GM23248 (cell line): ENCODE measurements at regions not wholly inside any gene's neighbourhood (a gene's known extent, or its start where the extent isn't known, plus 50 kb on each side); places are given as distances from the start of the nearest gene placed in this dataset.

Experiments
- DNase-seq: peaks from one replicate; pipeline ENCODE4 v3.0.0-alpha.2; 2015
- H2AFZ ChIP-seq: fragments of 200-600 bp; sonication (generic); 2 replicates; pipeline ENCODE4 v1.6.1; 2016; ENCODE audit warnings: antibody characterized with exemption
- H3F3A ChIP-seq: fragments of 200-600 bp; sonication (generic); 2 replicates; pipeline ENCODE4 v1.6.1; 2016; ENCODE audit warnings: mild to moderate bottlenecking, antibody characterized with exemption, mixed run types; ENCODE audit not compliant: insufficient read depth
- H3K27ac ChIP-seq: fragments of 200-600 bp; sonication (generic); 2 replicates; pipeline ENCODE4 v1.5.1; 2016; ENCODE audit warnings: mild to moderate bottlenecking
- H3K27me3 ChIP-seq: fragments of 200-600 bp; sonication (generic); replicated peaks from 2 replicates; pipeline ENCODE4 v1.6.1; 2016; ENCODE audit warnings: mild to moderate bottlenecking; ENCODE audit not compliant: insufficient read depth
- H3K36me3 ChIP-seq: fragments of 200-600 bp; sonication (generic); 2 replicates; pipeline ENCODE4 v1.6.1; 2016; ENCODE audit warnings: low read depth, mild to moderate bottlenecking
- H3K4me1 ChIP-seq: fragments of 200-600 bp; sonication (generic); 2 replicates; pipeline ENCODE4 v1.6.1; 2016; ENCODE audit warnings: mild to moderate bottlenecking; ENCODE audit not compliant: insufficient read depth
- H3K4me2 ChIP-seq: fragments of 200-600 bp; sonication (generic); one replicate; pipeline ENCODE4 v1.6.1; 2016; ENCODE audit warnings: mild to moderate bottlenecking; ENCODE audit not compliant: unreplicated experiment
- H3K4me3 ChIP-seq: fragments of 200-600 bp; sonication (generic); 2 replicates; pipeline ENCODE4 v1.5.1; 2016; ENCODE audit warnings: mild to moderate bottlenecking
- H3K79me2 ChIP-seq: fragments of 200-600 bp; sonication (generic); 2 replicates; pipeline ENCODE4 v1.6.1; 2016; ENCODE audit warnings: mild to moderate bottlenecking; ENCODE audit not compliant: insufficient read depth
- H3K9ac ChIP-seq: fragments of 200-600 bp; sonication (generic); 2 replicates; pipeline ENCODE4 v1.6.1; 2016; ENCODE audit warnings: mild to moderate bottlenecking
- H3K9me2 ChIP-seq: fragments of 200-600 bp; sonication (generic); 2 replicates; pipeline ENCODE4 v1.6.1; 2016; ENCODE audit warnings: mixed run types, mild to moderate bottlenecking, moderate library complexity; ENCODE audit not compliant: insufficient read depth
- H3K9me3 ChIP-seq: fragments of 200-600 bp; sonication (generic); one replicate; pipeline ENCODE4 v1.6.1; 2017; ENCODE audit warnings: low read depth
- H4K20me1 ChIP-seq: fragments of 200-600 bp; sonication (generic); 2 replicates; pipeline ENCODE4 v1.6.0; 2016; ENCODE audit not compliant: insufficient read depth
- EZH2 ChIP-seq: fragments of 200-600 bp; sonication (generic); IDR thresholded peaks from 2 replicates; pipeline ENCODE4 v1.6.1; 2018; ENCODE audit warnings: antibody characterized with exemption, mild to moderate bottlenecking; ENCODE audit not compliant: insufficient read depth, poor library complexity, severe bottlenecking
- EZH2phosphoT487 ChIP-seq: fragments of 200-600 bp; sonication (generic); IDR thresholded peaks from 2 replicates; pipeline ENCODE4 v1.6.1; 2018; ENCODE audit warnings: antibody characterized with exemption, moderate library complexity, mild to moderate bottlenecking, low read depth; ENCODE audit not compliant: insufficient read depth
- WGBS, 2 experiments: methylation state at CpG; one replicate each; pipeline ENCODE4 v1.1.6; 2015 to 2017; ENCODE audit warnings: low lambda C conversion rate in 2 of 2, low coverage in 1 of 2; ENCODE audit errors: missing lambda C conversion rate in 2 of 2; 5-methylcytosine and 5-hydroxymethylcytosine counted together
- in situ Hi-C: fragments of 300-500 bp; cut with MboI; formaldehyde crosslinking; loops from 2 replicates; pipeline ENCODE4 v1.15.0; 2020

GRCh38 chr9:100668024-100668423 is 90.1 kb downstream of the CAVIN4 start:
- Histone ChIP-seq H3K9me2 (no peaks in the 10 kb centered on the region), H3F3A (no peaks in the 10 kb centered on the region), H3K27ac (no peak overlapping the region), H3K79me2 (no peaks in the 10 kb centered on the region), H3K4me1 (no peaks in the 10 kb centered on the region), H3K4me2 (no peak overlapping the region), H4K20me1 (no peaks in the 10 kb centered on the region), H3K4me3 (no peak overlapping the region), H2AFZ (no peak overlapping the region), H3K27me3 (no peaks in the 10 kb centered on the region), H3K9me3 (no peaks in the 10 kb centered on the region), H3K9ac (no peak overlapping the region), H3K36me3 (no peaks in the 10 kb centered on the region)
- WGBS, 2 experiments, result 37 to 41% methylated on average over 6 of the region's 6 CpGs
- no peak for DNase-seq
- in situ Hi-C loops, result no loop called here
- no peak for TF ChIP-seq EZH2phosphoT487
- no peak for TF ChIP-seq EZH2

- WGBS, 2 experiments, result 30 to 33% methylated on average over 8 of the region's 8 CpGs
- TF ChIP-seq EZH2, result no peak
- TF ChIP-seq EZH2phosphoT487, result no peak
- H2AFZ ChIP-seq, result no peak overlapping the region
- no peaks in the 10 kb centered on the region for H3K9me2 ChIP-seq
- no peak overlapping the region for H3K27ac ChIP-seq
- H3K9ac ChIP-seq, result no peak overlapping the region
- no peak overlapping the region for H3K4me3 ChIP-seq
- in situ Hi-C loops, result no loop called here
- no peaks in the 10 kb centered on the region for H3K27me3 ChIP-seq
- H3K79me2 ChIP-seq, result no peaks in the 10 kb centered on the region
- H4K20me1 ChIP-seq, result no peaks in the 10 kb centered on the region
- no peaks in the 10 kb centered on the region for H3K36me3 ChIP-seq
- no peaks in the 10 kb centered on the region for H3K9me3 ChIP-seq
- H3F3A ChIP-seq, result no peaks in the 10 kb centered on the region
- H3K4me1 ChIP-seq, result no peaks in the 10 kb centered on the region
- no peak for DNase-seq
- H3K4me2 ChIP-seq, result no peak overlapping the region
Measured at GRCh38 chr9:100669968-100670367, 92.1 kb downstream of the CAVIN4 start.

- no peak for TF ChIP-seq EZH2phosphoT487
- no peak for TF ChIP-seq EZH2
- Histone ChIP-seq H3K36me3 (no peaks in the 10 kb centered on the region), H3K79me2 (no peaks in the 10 kb centered on the region), H3K9me3 (no peaks in the 10 kb centered on the region), H4K20me1 (no peaks in the 10 kb centered on the region), H3K4me1 (no peaks in the 10 kb centered on the region), H3K9ac (no peak overlapping the region), H3K9me2 (no peaks in the 10 kb centered on the region), H3K4me2 (no peak overlapping the region), H3K27me3 (no peaks in the 10 kb centered on the region), H3K4me3 (no peak overlapping the region), H3K27ac (no peak overlapping the region), H2AFZ (no peak overlapping the region), H3F3A (no peaks in the 10 kb centered on the region)
- in situ Hi-C loops, result no loop called here
- 56 to 67% methylated on average over 2 of the region's 2 CpGs for WGBS, 2 experiments
- no peak for DNase-seq
Measured at GRCh38 chr9:100670719-100671118, 92.8 kb downstream of the CAVIN4 start.

- Histone ChIP-seq H2AFZ (no peak overlapping the region), H3K9me2 (no peaks in the 10 kb centered on the region), H3K79me2 (no peaks in the 10 kb centered on the region), H3K4me1 (no peaks in the 10 kb centered on the region), H3K9me3 (no peaks in the 10 kb centered on the region), H3K36me3 (no peaks in the 10 kb centered on the region), H3F3A (no peaks in the 10 kb centered on the region), H4K20me1 (no peaks in the 10 kb centered on the region), H3K9ac (no peak overlapping the region), H3K4me2 (no peak overlapping the region), H3K27ac (no peak overlapping the region), H3K27me3 (no peaks in the 10 kb centered on the region), H3K4me3 (no peak overlapping the region)
- WGBS, 2 experiments, result 0 to 1% methylated on average over 5 of the region's 5 CpGs
- in situ Hi-C loops, result no loop called here
- TF ChIP-seq EZH2 (no peak), EZH2phosphoT487 (no peak)
- DNase-seq, result no peak
Measured at GRCh38 chr9:100671898-100672297, 94.0 kb downstream of the CAVIN4 start.

GRCh38 chr9:100673249-100673648 is 95.4 kb downstream of the CAVIN4 start:
- no peaks in the 10 kb centered on the region for H3K9me3 ChIP-seq
- H3K27ac ChIP-seq, result no peak overlapping the region
- no peaks in the 10 kb centered on the region for H3K36me3 ChIP-seq
- in situ Hi-C loops, result no loop called here
- no peaks in the 10 kb centered on the region for H3F3A ChIP-seq
- no peaks in the 10 kb centered on the region for H3K9me2 ChIP-seq
- TF ChIP-seq EZH2 (no peak), EZH2phosphoT487 (no peak)
- no peak overlapping the region for H3K4me2 ChIP-seq
- H3K4me1 ChIP-seq, result no peaks in the 10 kb centered on the region
- H3K9ac ChIP-seq, result no peak overlapping the region
- no peak overlapping the region for H3K4me3 ChIP-seq
- no peak overlapping the region for H2AFZ ChIP-seq
- no peaks in the 10 kb centered on the region for H3K79me2 ChIP-seq
- H4K20me1 ChIP-seq, result no peaks in the 10 kb centered on the region
- no peaks in the 10 kb centered on the region for H3K27me3 ChIP-seq
- DNase-seq, result no peak
- 21 to 25% methylated on average over 2 of the region's 2 CpGs for WGBS, 2 experiments
